SJCRH30 (cell line): ENCODE measurements at regions not wholly inside any gene's neighbourhood (a gene's known extent, or its start where the extent isn't known, plus 50 kb on each side); places are given as distances from the start of the nearest gene placed in this dataset.
A peak's percentile ranks its signal among the peaks of the same experiment; 100 is the strongest.

Experiments used
- DNase-seq, 2 experiments: peaks; one replicate each; pipeline ENCODE4 v3.0.0-alpha.2; 2015 to 2020
- H3K27ac ChIP-seq: fragments of 250-450 bp; sonication (Bioruptor Pico); 2 replicates; pipeline ENCODE4 v1.5.1; 2020; ENCODE audit warnings: mild to moderate bottlenecking, moderate library complexity
- H3K27me3 ChIP-seq: fragments of 250-450 bp; sonication (Bioruptor Pico); 2 replicates; pipeline ENCODE4 v1.5.1; 2020; ENCODE audit warnings: mild to moderate bottlenecking, moderate library complexity
- H3K36me3 ChIP-seq: fragments of 250-450 bp; sonication (Bioruptor Pico); 2 replicates; pipeline ENCODE4 v1.5.1; 2020; ENCODE audit warnings: mild to moderate bottlenecking, moderate library complexity
- H3K4me1 ChIP-seq: fragments of 250-450 bp; sonication (Bioruptor Pico); 2 replicates; pipeline ENCODE4 v1.5.1; 2020; ENCODE audit warnings: mild to moderate bottlenecking, moderate library complexity
- H3K4me3 ChIP-seq: fragments of 250-450 bp; sonication (Bioruptor Pico); 2 replicates; pipeline ENCODE4 v1.5.1; 2020; ENCODE audit warnings: mild to moderate bottlenecking, moderate library complexity
- H3K9me3 ChIP-seq: fragments of 250-450 bp; sonication (Bioruptor Pico); replicated peaks from 2 replicates; pipeline ENCODE4 v1.5.1; 2020; ENCODE audit warnings: mild to moderate bottlenecking, moderate library complexity

- no peaks in the 10 kb centered on the region for H3K36me3 ChIP-seq
- H3K4me1 ChIP-seq = peaks cover 5% of the 10 kb centered on the region; the same call in 1 of the 2 replicates
- DNase-seq = no peak
- H3K4me3 ChIP-seq = no peak overlapping the region
- H3K27me3 ChIP-seq = 0 out of 2 replicates have a peak, but pooled peaks cover 10% of the 10 kb centered on the region
- H3K9me3 ChIP-seq = no peaks in the 10 kb centered on the region
- H3K27ac ChIP-seq = no peak overlapping the region
Observed at GRCh38 chr2:49238604-49238960, 84.3 kb upstream of the FSHR start.

- H3K4me3 ChIP-seq = no peak overlapping the region
- H3K27ac ChIP-seq = no peak overlapping the region
- H3K36me3 ChIP-seq = no peaks in the 10 kb centered on the region
- no peak for DNase-seq
- H3K9me3 ChIP-seq = no peaks in the 10 kb centered on the region
- peaks cover 5% of the 10 kb centered on the region; the same call in 1 of the 2 replicates for H3K4me1 ChIP-seq
- 0 out of 2 replicates have a peak, but pooled peaks cover 10% of the 10 kb centered on the region for H3K27me3 ChIP-seq
Observed at GRCh38 chr2:49237867-49238603, 83.7 kb upstream of the FSHR start.

- DNase-seq = peak in 1 of 2 experiments; percentile 27
- no peak overlapping the region for H3K27ac ChIP-seq
- H3K27me3 ChIP-seq = 0 out of 2 replicates have a peak, but pooled peaks cover 10% of the 10 kb centered on the region
- H3K4me1 ChIP-seq = peaks cover 5% of the 10 kb centered on the region; the same call in 1 of the 2 replicates
- no peak overlapping the region for H3K4me3 ChIP-seq
- no peaks in the 10 kb centered on the region for H3K36me3 ChIP-seq
- H3K9me3 ChIP-seq = no peaks in the 10 kb centered on the region
Observed at GRCh38 chr2:49236316-49236715, 82.0 kb upstream of the FSHR start.

- no peak overlapping the region for H3K27ac ChIP-seq
- H3K4me1 ChIP-seq = no peaks in the 10 kb centered on the region
- H3K9me3 ChIP-seq = no peaks in the 10 kb centered on the region
- no peak for DNase-seq
- H3K4me3 ChIP-seq = no peak overlapping the region
- no peaks in the 10 kb centered on the region for H3K36me3 ChIP-seq
- H3K27me3 ChIP-seq = no peaks in the 10 kb centered on the region; the same call in 1 of the 2 replicates
Observed at GRCh38 chr2:49226360-49226759, 72.0 kb upstream of the FSHR start.

GRCh38 chr2:49225126-49225525 is 70.8 kb upstream of the FSHR start:
- Histone ChIP-seq H3K4me1 (no peaks in the 10 kb centered on the region), H3K36me3 (no peaks in the 10 kb centered on the region), H3K9me3 (no peaks in the 10 kb centered on the region), H3K4me3 (no peak overlapping the region), H3K27me3 (no peaks in the 10 kb centered on the region; the same call in 1 of the 2 replicates), H3K27ac (no peak overlapping the region)
- no peak for DNase-seq

- H3K9me3 ChIP-seq = no peaks in the 10 kb centered on the region
- no peak overlapping the region for H3K27ac ChIP-seq
- DNase-seq = no peak
- H3K4me3 ChIP-seq = no peak overlapping the region
- H3K4me1 ChIP-seq = no peaks in the 10 kb centered on the region
- H3K27me3 ChIP-seq = no peaks in the 10 kb centered on the region; the same call in 1 of the 2 replicates
- no peaks in the 10 kb centered on the region for H3K36me3 ChIP-seq
Observed at GRCh38 chr2:49224426-49225010, 70.2 kb upstream of the FSHR start.

GRCh38 chr2:49222975-49223528 is 68.7 kb upstream of the FSHR start:
- H3K27ac ChIP-seq = no peak overlapping the region
- H3K4me1 ChIP-seq = no peaks in the 10 kb centered on the region
- H3K4me3 ChIP-seq = no peak overlapping the region
- no peaks in the 10 kb centered on the region for H3K9me3 ChIP-seq
- no peaks in the 10 kb centered on the region for H3K36me3 ChIP-seq
- DNase-seq = no peak
- H3K27me3 ChIP-seq = no peaks in the 10 kb centered on the region; the same call in 1 of the 2 replicates

GRCh38 chr2:49219741-49220140 is 65.4 kb upstream of the FSHR start:
- no peak for DNase-seq
- H3K27ac ChIP-seq = no peak overlapping the region
- no peaks in the 10 kb centered on the region for H3K9me3 ChIP-seq
- H3K4me3 ChIP-seq = no peak overlapping the region
- H3K4me1 ChIP-seq = no peaks in the 10 kb centered on the region
- H3K36me3 ChIP-seq = no peaks in the 10 kb centered on the region
- H3K27me3 ChIP-seq = no peaks in the 10 kb centered on the region

- no peak for DNase-seq
- no peak overlapping the region for H3K27ac ChIP-seq
- no peaks in the 10 kb centered on the region for H3K4me1 ChIP-seq
- H3K9me3 ChIP-seq = no peaks in the 10 kb centered on the region
- H3K4me3 ChIP-seq = no peak overlapping the region
- H3K27me3 ChIP-seq = no peaks in the 10 kb centered on the region; the same call in 1 of the 2 replicates
- H3K36me3 ChIP-seq = no peaks in the 10 kb centered on the region
Observed at GRCh38 chr2:49210191-49210590, 55.9 kb upstream of the FSHR start.

GRCh38 chr2:49207204-49207603 is 52.9 kb upstream of the FSHR start:
- Histone ChIP-seq H3K4me3 (no peak overlapping the region), H3K27ac (no peak overlapping the region), H3K36me3 (no peaks in the 10 kb centered on the region), H3K27me3 (no peaks in the 10 kb centered on the region; the same call in none of the 2 replicates), H3K4me1 (no peaks in the 10 kb centered on the region), H3K9me3 (no peaks in the 10 kb centered on the region)
- no peak for DNase-seq
